Endothelial cell of umbilical vein (primary cell): ENCODE measurements at regions not wholly inside any gene's neighbourhood (a gene's known extent, or its start where the extent isn't known, plus 50 kb on each side); places are given as distances from the start of the nearest gene placed in this dataset.

Source experiments
- BruUV-seq: library from RNA; stranded (reverse); fragments of 400-500 nt; replicated peaks from 2 replicates; lab custom pipeline; 2021; lab: Mats Ljungman, UMichigan
- CTCF ChIA-PET: fragments of 300-600, 350-600 bp; sonication (Branson Sonifier 250); formaldehyde crosslinking; loops from one replicate; lab custom pipeline; 2021; ENCODE audit warnings: antibody characterized with exemption, inconsistent platforms; lab: Charles Lee
- POLR2A ChIA-PET: fragments of 300-600, 350-600 bp; sonication (Branson Sonifier 250); formaldehyde crosslinking; loops from one replicate; lab custom pipeline; 2021; ENCODE audit warnings: antibody characterized with exemption, inconsistent platforms; lab: Charles Lee
- DNase-seq: peaks from one replicate; pipeline ENCODE4 v3.0.0-alpha.2; 2011; ENCODE audit warnings: low read depth, low spot score
- FAIRE-seq: peaks from 2 replicates; lab custom pipeline; 2011; peaks lifted over from hg19 to GRCh38; lab: Jason Lieb, UNC
- H2AFZ ChIP-seq: 2 replicates; pipeline ENCODE4 v1.6.0; 2012; ENCODE audit warnings: low read depth, low read length, control low read depth, inconsistent platforms
- H3K27ac ChIP-seq: 2 replicates; pipeline ENCODE4 v1.5.1; 2011; ENCODE audit warnings: low read depth, mild to moderate bottlenecking, control low read depth, low read length, moderate library complexity; ENCODE audit not compliant: insufficient read depth
- H3K27me3 ChIP-seq, 2 experiments: 2 replicates each; pipeline versions ENCODE4 v1.6.0 to v1.6.1; 2011; ENCODE audit warnings: low read length in 2 of 2, mixed read lengths in 1 of 2; ENCODE audit not compliant: control insufficient read depth in 2 of 2, insufficient read depth in 2 of 2
- H3K36me3 ChIP-seq, 2 experiments: 2 replicates in 1 of 2; 3 replicates in 1 of 2; pipeline ENCODE4 v1.5.1; 2011; ENCODE audit warnings: low read length in 2 of 2, mild to moderate bottlenecking in 1 of 2, moderate library complexity in 1 of 2; ENCODE audit not compliant: control insufficient read depth in 2 of 2, insufficient read depth in 2 of 2; ENCODE audit errors: extremely low read depth in 1 of 2
- H3K4me1 ChIP-seq: 3 replicates; pipeline ENCODE4 v1.5.1; 2011; ENCODE audit warnings: mild to moderate bottlenecking, low read length; ENCODE audit not compliant: control insufficient read depth, insufficient read depth; ENCODE audit errors: extremely low read depth
- H3K4me2 ChIP-seq: 2 replicates; pipeline ENCODE4 v1.6.1; 2011; ENCODE audit warnings: low read length, control low read depth, mixed read lengths; ENCODE audit not compliant: insufficient read depth
- H3K4me3 ChIP-seq, 3 experiments: fragments of 200-600 bp in 1 of 3; sonication (generic), shearing (Covaris generic) in 1 of 3; replicated peaks in 1 of 3; 2 replicates each; pipeline ENCODE4 v1.5.1; 2011 to 2016; ENCODE audit warnings: control low read depth in 3 of 3, low read length in 3 of 3, mild to moderate bottlenecking in 2 of 3, inconsistent platforms in 1 of 3, low read depth in 1 of 3, moderate library complexity in 1 of 3; ENCODE audit not compliant: insufficient read depth in 1 of 3
- H3K79me2 ChIP-seq: 2 replicates; pipeline ENCODE4 v1.6.0; 2012; ENCODE audit warnings: low read length, inconsistent platforms; ENCODE audit not compliant: control insufficient read depth, insufficient read depth
- H3K9ac ChIP-seq: replicated peaks from 2 replicates; pipeline ENCODE3; 2011; ENCODE audit warnings: low read length, control low read depth; ENCODE audit not compliant: insufficient read depth; ENCODE audit errors: extremely low read depth
- H3K9me1 ChIP-seq: replicated peaks from 3 replicates; pipeline ENCODE4 v1.6.0; 2011; ENCODE audit warnings: mild to moderate bottlenecking, low read length; ENCODE audit not compliant: control insufficient read depth, insufficient read depth; ENCODE audit errors: extremely low read depth
- H3K9me3 ChIP-seq: replicated peaks from 2 replicates; pipeline ENCODE4 v1.5.1; 2012; ENCODE audit warnings: low read length, inconsistent platforms; ENCODE audit not compliant: control insufficient read depth, insufficient read depth
- H4K20me1 ChIP-seq: replicated peaks from 2 replicates; pipeline ENCODE3; 2011; ENCODE audit warnings: mild to moderate bottlenecking, low read length; ENCODE audit not compliant: control insufficient read depth, insufficient read depth; ENCODE audit errors: extremely low read depth
- CTCF ChIP-seq, 2 donors: IDR thresholded peaks; 1 replicate in 1 of 2; 2 replicates in 1 of 2; pipeline ENCODE4 v1.5.1; 2011; ENCODE audit warnings: low read length in 2 of 2, mild to moderate bottlenecking in 2 of 2, moderate library complexity in 2 of 2, control low read depth in 1 of 2, inconsistent platforms in 1 of 2, low read depth in 1 of 2; ENCODE audit not compliant: insufficient read depth in 1 of 2; ENCODE audit errors: extremely low read depth in 1 of 2
- EZH2 ChIP-seq: IDR thresholded peaks from 2 replicates; pipeline ENCODE4 v1.6.1; 2012; ENCODE audit warnings: borderline replicate concordance, low read depth, mild to moderate bottlenecking, moderate library complexity, low read length, inconsistent platforms; ENCODE audit not compliant: severe bottlenecking
- FOS ChIP-seq: IDR thresholded peaks from 2 replicates; pipeline ENCODE4 v1.6.1; 2011; ENCODE audit warnings: mild to moderate bottlenecking, low read length, moderate library complexity, borderline replicate concordance; ENCODE audit not compliant: insufficient read depth
- GATA2 ChIP-seq: IDR thresholded peaks from 2 replicates; pipeline ENCODE4 v1.7.0; 2011; ENCODE audit warnings: low read depth, mild to moderate bottlenecking, moderate library complexity, mixed read lengths, low read length; ENCODE audit not compliant: insufficient read length, insufficient read depth
- JUN ChIP-seq: IDR thresholded peaks from 2 replicates; pipeline ENCODE4 v1.6.1; 2011; ENCODE audit warnings: borderline replicate concordance, low read depth; ENCODE audit not compliant: insufficient read length, insufficient read depth
- MAX ChIP-seq: IDR thresholded peaks from 2 replicates; pipeline ENCODE4 v1.6.1; 2011; ENCODE audit not compliant: insufficient read depth, insufficient read length
- POLR2A ChIP-seq: IDR thresholded peaks from 2 replicates; pipeline ENCODE4 v1.6.1; 2012; ENCODE audit warnings: low read depth, mild to moderate bottlenecking, control low read depth, low read length
- POLR2AphosphoS5 ChIP-seq: IDR thresholded peaks from 2 replicates; pipeline ENCODE4 v1.6.1; 2012; ENCODE audit warnings: low read depth, mild to moderate bottlenecking, control low read depth, low read length, moderate library complexity; ENCODE audit not compliant: insufficient read depth
- dilution Hi-C: fragments of 300-500 bp; cut with MboI; formaldehyde crosslinking; loops from one replicate; pipeline ENCODE4 v1.15.0; 2019; ENCODE audit warnings: low sequenced_read_pairs; ENCODE audit not compliant: extremely low pct_ligation_motif_present
- intact Hi-C: fragments of 100-400 bp; cut with micrococcal nuclease; formaldehyde crosslinking; loops from one replicate; pipeline ENCODE4 v1.10.0; 2022

GRCh38 chr1:56125316-56125715, 454.0 kb downstream of the PLPP3 start:
- Histone ChIP-seq H3K4me3 (no peak overlapping the region), H3K27me3 (no peaks in the 10 kb centered on the region), H2AFZ (no peak overlapping the region), H3K4me1 (no peaks in the 10 kb centered on the region), H3K4me2 (no peak overlapping the region), H3K27ac (no peak overlapping the region), H3K36me3 (no peaks in the 10 kb centered on the region), H4K20me1 (no peaks in the 10 kb centered on the region), H3K9me1 (no peaks in the 10 kb centered on the region), H3K9me3 (no peaks in the 10 kb centered on the region), H3K79me2 (no peaks in the 10 kb centered on the region), H3K9ac (no peak overlapping the region)
- dilution Hi-C loops = no loop called here
- intact Hi-C loops = no loop called here
- TF ChIP-seq POLR2A (no peak), FOS (no peak), JUN (no peak), CTCF (IDR thresholded peaks at IDR 0.05; ENCODE audit: extremely low read depth in 1 of 2, insufficient read depth in 1 of 2, low read depth in 1 of 2, low read length in 2 of 2) (no peak), MAX (no peak)
- FAIRE-seq (no peak), DNase-seq (no peak)
- ChIA-PET CTCF (no interaction called here), POLR2A (no interaction called here)
- BruUV-seq = no TSS peak

GRCh38 chr1:56123826-56124225, 455.5 kb downstream of the PLPP3 start:
- Histone ChIP-seq H3K79me2 (no peaks in the 10 kb centered on the region), H3K4me3 (no peak overlapping the region), H3K36me3 (no peaks in the 10 kb centered on the region), H3K9ac (no peak overlapping the region), H3K9me3 (no peaks in the 10 kb centered on the region), H2AFZ (no peak overlapping the region), H3K9me1 (no peaks in the 10 kb centered on the region), H3K4me2 (no peak overlapping the region), H3K4me1 (no peaks in the 10 kb centered on the region), H4K20me1 (no peaks in the 10 kb centered on the region), H3K27ac (no peak overlapping the region), H3K27me3 (no peaks in the 10 kb centered on the region)
- no peak for DNase-seq
- intact Hi-C loops (no loop called here), dilution Hi-C loops (no loop called here)
- ChIA-PET CTCF (no interaction called here), POLR2A (no interaction called here)
- no TSS peak for BruUV-seq
- TF ChIP-seq JUN (no peak), POLR2A (no peak), EZH2 (no peak), FOS (no peak), POLR2AphosphoS5 (no peak), CTCF (IDR thresholded peaks at IDR 0.05; ENCODE audit: extremely low read depth in 1 of 2, insufficient read depth in 1 of 2, low read depth in 1 of 2, low read length in 2 of 2) (no peak), GATA2 (no peak), MAX (no peak)
- FAIRE-seq = no peak
